GM19452 (cell line): ENCODE measurements at regions not wholly inside any gene's neighbourhood (a gene's known extent, or its start where the extent isn't known, plus 50 kb on each side); places are given as distances from the start of the nearest gene placed in this dataset.
A peak's percentile ranks its signal among the peaks of the same experiment; 100 is the strongest.
"Not testable (repeated sequence)": the region's sequence is repeated elsewhere in the genome, so short reads cannot be mapped to it uniquely, and the experiment has no call there.

Source experiments
- ATAC-seq: cut with Tn5 transposase; IDR thresholded peaks from one replicate; pipeline ENCODE4 v1.9.1; 2021; ENCODE audit not compliant: unreplicated experiment

DNA sequence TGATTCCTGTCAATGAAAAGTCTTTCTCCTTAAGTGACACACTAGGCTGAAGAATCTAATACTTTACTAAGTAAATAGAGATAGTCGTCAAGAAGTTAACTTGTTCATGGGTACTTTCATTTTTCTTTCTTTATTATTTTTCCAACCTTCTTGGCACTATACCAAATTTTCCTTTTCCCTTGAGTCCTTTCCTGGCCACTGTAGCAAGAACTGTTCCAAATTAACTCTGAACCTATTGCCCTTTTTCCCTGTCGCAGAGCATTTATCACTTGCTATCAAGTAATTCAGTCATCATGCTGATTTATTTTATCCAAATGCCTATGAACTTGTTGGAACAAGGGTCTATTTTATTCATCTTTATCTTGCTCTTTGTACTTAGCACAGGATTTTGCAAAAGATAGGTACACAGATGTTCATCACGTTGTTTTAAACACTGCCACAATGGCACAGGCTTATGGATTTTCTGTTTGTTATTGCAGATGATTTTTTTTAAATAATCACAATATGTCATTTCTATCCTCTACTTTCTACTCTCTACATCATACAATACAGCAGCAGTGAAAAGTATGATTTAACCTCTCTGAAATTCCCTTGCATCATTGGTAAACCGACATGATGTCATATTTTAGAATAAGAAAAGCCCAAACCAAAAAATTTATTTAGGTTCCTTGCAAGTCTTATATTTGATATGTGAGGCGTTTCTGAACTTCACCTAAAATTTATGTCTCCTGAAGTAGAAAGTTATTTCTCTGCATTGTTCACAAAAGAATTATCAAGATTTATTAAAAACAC is 2352.3 kb downstream of the PCDH7 start:
- ATAC-seq = no peak

DNA sequence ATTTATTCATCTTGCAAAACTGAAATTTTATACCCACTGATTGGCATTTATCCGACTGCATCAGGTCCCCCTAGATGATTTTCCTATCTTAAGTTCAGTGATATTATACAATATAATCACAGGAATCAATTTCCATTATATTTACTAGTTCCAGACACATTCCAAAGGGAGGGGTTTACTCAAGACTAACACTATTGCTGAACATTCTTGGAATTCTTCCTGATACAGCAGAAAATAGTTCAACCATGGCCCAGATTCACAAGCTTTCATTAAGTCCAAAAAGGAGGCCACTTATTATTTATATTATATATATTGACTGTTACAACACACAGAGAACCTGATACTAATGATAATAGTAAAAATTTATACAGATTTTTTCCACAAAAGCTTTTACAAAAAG is 2353.6 kb downstream of the PCDH7 start:
- no peak for ATAC-seq

DNA sequence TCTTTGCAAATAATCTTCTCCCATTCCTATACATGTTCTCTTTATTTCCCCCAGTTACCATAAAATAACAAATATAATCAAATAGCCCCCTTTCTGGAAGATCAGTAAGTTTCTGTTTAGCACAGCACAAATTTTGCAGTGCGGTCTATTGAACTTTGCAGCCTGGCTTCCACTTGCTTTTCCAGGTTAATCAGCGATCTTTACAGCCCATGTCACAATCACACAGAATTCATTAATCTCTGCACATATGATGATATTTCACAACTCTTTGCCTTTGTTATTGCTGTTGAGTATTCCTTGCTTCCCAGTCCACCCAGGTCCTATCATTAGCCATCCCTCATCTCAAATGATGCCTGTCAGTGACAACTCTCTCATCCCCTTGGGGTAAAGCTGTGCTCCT is 2358.0 kb downstream of the PCDH7 start:
- no peak for ATAC-seq

DNA sequence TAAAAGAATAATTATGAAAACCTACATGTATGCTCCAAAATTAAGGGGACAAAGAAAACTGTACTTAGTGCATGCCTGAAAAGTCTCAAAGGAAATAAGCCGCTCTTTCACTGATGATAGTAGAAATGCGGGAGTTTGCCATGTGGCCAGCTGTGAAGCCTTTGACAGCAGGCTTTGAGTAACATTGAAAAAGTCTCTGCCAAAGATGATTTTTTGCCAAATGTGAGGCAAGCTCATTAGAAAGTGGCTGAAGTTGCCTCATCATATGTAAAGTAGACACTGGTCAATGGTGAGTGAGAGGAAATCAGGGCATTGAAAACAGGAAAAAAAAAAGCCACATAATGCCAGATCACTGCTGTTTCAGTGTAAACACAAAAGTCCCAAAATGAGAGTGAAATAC is 2360.1 kb downstream of the PCDH7 start:
- no peak for ATAC-seq

DNA sequence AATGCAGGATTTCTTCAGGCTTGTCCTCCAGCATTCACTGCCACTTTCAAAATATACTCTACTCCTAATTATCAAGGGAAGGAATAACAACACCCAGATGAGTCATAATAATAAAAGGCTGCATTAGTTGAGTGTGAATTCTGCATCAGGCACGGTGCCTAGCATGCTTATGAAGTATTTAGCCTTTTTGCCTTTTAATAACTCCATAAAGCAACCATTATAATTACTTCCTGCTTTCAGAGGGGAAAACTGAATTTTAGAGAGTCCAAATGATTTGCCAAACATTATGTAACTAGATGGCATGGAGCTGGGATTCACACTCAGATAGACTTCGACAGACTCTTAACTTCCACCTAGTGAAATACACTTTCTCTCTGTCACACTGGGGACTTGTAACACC is 2365.5 kb downstream of the PCDH7 start:
- ATAC-seq = no peak

DNA sequence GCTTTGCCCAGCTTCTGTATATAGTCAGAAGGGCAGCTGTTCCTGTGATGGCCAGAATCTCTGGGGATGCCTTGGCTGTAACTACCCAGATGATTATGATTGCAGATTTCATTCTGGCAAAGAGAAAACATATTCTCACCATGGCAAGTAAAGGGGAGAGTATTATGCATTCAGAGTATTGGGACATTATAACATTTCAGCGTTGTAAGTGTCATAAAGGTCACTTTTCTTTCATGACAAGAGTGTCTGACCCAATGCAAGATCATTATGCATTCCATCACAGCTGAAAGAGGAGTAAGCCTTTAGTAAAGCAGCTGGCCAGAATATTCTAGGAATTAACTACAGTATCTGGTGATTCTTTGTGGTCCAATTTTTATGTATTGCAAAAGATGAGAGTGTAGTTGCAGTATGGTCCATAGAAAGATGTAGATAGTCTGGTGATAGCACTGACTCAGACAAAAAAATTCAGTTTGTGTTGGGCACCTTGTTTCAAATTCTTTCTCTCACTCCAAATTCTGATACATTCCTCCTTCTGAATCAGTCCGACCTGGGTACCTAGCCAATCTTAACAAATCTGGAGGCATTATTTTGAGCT is 2366.3 kb downstream of the PCDH7 start:
- no peak for ATAC-seq

DNA sequence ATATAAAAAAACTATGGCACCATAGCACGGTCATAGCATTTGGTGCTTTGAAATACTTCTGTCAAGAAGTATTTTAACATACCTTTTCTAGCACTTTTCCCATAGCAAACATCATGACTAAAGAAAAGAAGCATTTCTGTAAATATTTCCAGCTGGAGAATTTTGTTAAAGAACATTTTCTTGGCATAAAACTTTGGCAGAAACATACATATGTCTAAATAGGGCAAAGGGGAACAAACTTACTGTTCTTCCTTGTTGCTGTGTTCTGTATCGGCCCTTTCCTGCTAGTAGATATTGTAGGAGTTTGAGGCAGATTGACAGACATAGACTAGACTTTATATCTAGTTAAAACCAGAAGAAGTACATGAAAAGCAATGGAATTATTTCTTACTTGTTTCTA is 2368.5 kb downstream of the PCDH7 start:
- ATAC-seq = no peak

DNA sequence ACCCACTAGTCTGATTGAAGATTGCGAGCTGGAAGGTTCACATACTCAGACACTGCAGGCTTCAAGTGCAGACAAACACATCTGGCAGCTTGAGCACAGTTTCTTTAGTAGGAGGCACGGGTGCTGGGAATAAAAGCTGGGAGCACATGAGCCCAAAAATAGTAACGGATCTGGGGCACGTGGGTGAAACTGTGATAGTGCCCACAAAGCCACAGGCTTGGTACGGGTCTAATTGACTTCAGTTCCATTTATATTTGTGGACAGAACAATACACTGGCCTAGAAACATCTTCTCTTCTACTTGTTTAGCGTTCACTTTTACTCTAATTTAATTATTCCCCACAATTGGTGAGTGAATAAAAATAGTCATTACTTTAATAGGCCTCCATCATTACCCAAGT is 2370.7 kb downstream of the PCDH7 start:
- ATAC-seq = no peak

DNA sequence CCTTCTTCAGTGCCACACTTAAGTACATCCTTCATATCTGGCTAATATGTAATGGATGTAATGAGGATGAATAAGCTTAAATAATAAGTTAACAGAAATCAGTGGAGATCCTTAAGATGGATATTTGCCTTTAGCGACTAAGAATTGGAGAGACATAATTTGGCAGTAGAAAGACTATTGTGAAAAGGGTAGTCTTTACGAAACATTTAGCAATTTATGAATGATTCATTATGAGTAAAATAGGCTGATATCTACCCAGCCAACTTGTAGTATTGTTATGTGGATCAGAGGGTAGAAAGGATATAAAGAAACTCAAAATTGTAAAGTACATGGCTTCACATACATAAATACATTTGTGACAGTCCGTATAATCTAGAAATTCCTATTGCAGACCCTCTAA is 2371.8 kb downstream of the PCDH7 start:
- no peak for ATAC-seq

DNA sequence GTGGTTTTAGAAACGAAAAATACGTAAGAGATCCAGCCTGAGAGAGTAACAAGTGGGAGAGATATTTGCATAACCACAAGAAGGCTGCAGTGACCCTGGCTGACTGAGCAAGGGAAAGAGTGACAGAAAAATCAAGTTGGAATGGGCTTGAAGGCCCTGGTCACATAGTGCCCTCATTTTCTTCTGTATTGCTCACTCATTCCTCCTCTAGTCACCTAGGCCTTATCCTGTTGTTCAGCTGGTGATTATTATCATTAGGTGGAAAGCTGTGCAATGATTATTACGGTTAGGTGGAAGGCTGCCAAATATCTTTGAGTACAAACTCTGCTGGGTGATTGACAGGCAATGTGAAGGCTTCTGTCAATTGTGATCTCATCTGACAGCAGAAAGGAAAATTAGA is 2384.1 kb downstream of the PCDH7 start:
- peak; percentile 90 for ATAC-seq

DNA sequence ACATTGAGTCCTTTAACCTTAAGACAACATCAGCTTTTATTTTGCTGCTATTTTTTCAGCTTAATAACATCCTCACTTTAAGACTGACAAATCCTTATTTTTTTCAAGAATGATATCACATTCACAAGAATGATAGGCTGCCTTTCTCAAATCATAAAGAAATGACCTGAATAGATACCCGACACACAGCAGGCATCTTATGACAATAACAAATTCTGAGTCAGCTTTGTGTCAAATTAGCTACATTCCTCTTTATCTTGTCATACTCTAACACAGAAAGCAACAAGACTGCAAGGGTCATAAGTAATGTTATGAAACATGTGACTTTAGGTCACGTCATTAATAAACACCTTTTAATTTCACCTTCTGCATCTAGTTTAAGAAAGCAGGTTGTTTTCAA is 2387.6 kb downstream of the PCDH7 start:
- no peak for ATAC-seq

DNA sequence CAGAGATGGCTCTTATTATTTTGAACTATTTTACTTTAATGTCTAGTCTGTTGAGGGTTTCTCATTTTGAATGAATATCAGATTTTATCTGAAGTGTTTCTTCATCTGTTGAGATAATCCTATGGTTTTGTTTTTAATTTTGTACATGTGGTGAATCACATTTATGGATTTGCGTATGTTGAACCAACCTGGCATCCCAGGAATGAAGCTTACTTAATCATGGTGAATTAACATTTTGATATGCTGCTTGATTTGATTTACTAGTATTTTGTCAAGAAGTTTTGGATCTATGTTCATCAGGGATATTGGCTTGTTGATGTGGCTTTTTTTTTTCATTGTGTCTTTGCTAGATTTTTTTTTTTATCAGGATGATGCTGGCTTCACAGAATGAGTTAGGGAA is 2390.9 kb downstream of the PCDH7 start:
- no peak for ATAC-seq

DNA sequence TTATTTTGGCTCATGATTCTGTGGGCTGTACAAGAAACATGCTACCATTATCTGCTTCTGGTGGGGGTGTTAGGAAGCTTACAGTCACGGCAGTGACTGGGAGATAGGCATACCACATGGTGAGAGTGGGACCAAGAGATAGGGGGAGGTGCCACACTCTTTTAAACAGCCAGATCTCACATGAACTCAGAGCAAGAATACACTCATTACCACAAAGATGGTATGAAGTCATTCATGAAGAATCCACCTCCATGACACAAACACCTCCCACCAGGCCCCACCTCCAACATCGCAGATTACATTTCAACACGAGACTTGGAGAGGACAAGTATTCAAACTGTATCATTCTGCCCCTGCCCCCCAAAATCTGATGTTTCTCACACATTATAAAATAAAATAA is 2396.7 kb downstream of the PCDH7 start:
- no peak for ATAC-seq

DNA sequence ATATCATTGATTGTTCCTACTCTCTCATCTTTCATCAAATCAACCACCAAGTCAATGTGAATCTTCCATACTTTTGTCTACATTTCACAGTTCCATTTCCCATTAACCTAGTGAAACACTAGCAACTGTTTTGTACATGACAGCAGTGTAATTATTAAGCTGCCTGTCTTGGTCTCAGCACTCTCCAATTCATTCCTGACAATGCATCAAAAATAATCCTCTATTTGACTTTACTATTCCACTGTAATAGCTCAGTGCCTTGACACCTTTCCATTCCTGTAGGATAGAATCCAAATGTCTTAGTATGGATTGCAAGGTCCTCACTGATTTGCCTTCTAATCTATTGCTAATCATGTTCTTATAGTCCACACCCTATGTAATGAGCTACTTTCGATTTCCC is 2405.8 kb downstream of the PCDH7 start:
- ATAC-seq = no peak

DNA sequence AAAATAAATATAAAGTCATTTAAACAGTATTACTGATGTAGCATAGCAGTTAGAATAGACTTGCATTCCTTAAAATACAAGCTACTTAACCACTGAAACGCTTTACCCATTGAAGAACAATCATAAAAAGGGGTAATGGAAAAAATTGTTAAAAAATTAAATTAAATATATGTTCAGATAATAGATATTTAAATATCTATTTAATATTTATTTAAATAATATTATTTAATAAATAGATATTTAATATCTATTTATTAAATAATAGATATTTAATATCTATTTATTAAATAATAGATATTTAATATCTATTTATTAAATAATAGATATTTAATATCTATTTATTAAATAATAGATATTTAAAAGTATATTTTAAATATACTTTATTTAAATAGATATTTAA is 2410.5 kb downstream of the PCDH7 start:
- not testable (repeated sequence) for ATAC-seq

DNA sequence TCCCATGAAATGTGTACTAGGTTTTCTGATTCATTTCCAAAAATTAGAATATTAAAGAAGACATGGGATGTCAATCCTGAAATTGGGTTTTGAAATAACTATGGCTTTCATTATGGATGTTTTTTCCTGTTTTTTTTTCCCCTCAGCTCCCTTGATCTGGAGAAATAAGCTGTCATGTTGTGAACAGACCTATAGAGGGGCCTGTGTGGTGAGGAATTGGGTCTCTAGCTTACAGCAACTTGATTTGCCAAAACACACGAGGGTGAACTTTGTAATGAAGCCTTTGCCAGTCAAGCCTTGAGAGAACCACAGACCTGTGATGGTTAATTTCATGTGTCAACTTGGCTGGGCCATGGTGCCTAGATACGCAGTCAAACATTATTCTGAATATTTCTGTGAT is 2413.6 kb downstream of the PCDH7 start:
- no peak for ATAC-seq

DNA sequence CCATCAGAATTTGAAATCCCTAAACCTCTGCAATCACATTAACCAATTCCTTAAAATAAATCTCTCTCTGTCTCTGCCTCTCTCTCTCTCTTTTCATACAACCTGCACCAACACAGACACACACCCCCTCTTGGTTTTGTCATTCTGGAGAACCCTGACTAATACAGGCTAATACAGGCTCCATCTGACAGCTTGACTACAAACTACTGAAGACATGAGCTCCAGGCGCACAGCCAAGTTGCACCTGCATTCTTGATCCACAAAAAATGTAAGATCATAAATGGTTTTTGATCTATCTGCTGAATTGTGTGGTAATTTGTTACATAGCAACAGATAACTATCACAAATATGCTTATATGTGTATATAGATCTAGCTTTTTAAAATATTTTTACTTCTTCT is 2414.2 kb downstream of the PCDH7 start:
- no peak for ATAC-seq

DNA sequence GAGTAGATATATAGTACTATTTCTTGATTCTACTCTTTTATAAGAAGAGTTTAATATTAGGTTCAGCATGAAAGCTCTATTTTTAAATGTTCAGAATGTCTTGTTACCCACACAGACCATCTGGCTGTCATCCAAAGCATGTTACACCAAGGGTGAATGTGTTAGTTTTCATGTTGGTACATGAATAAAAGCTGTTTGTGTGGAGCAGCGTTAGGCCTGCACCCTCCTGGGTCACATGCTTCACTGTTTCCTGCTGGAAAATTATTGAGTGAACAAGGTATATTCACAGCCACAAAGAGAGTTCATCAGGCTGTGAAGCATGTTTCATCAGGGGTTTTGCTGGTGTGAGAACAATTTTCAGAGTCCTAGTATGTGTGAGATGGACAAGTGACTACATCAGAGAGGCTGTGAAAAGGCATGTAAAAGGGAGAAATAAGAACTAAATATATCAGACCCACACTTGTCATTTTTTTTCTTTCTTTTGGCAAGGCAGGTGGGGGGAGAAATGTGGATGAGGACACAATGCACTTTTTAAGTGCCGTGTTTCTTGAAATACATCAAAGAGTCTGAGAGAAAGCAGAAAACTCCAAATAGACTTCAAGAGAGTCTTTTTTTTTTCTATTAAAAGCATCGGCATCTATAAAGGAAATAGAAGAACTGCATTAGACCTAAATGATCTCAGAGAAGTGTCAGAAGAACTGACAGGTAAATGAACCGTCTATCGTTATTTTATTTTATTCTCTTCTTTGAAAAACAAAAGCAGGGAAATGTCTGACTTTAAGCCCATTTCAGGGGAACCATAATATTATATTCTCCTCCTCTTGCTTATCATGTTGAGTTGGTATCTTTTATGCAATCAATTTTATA is 2429.7 kb downstream of the PCDH7 start:
- no peak for ATAC-seq

DNA sequence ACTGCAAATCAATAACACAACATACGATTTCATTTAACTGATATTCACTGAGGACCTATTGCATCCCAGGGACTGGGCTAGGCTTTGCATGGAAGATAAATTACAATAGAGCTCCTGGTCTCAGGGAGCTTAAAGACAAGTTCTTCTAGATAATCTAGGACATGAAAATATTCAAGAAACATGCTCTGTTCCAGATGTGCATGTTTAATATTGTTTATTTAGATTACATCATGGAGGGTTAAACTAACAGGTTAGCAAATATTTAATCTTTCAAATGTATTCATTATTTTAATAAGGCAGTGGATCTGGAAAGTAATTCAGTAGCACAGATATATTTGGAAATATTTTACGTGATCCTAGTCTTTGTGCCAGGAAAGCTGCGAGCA is 2430.3 kb downstream of the PCDH7 start:
- no peak for ATAC-seq

DNA sequence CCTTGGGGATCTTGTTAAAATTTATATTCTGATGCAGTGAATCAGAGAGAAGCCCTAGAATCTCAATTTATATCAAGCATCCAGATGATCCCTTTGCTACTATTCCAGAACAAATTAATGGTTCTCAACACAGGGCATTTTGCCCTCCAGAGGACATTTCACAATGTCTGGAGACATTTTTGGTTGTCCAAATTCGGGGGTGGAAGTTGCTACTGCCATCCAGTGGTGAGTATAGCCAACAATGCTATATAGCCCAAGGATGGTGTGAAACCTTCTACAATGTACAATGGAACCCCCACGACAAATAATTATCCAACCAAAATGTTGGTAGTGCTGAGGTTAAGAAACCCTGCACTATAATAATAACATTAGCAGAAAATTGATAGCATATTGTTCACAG is 2440.0 kb downstream of the PCDH7 start:
- ATAC-seq = no peak

DNA sequence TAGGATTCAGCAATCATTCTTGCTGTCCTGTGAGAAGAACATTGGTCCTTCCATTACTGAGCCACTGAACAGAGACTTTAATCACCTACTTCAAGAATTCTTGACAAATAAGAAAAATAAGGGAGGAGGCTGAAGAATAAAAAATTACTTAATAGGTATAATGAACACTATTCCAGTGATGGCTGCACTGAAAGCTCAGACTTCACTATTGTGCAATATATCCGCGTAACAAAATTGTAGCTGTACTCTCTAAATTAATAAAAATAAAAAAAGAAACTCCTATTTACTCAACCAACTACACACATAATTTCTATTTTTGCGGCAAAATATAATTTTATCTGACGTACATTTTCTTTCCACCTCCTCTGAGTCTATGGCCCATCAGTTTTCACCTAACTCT is 2441.0 kb downstream of the PCDH7 start:
- no peak for ATAC-seq

DNA sequence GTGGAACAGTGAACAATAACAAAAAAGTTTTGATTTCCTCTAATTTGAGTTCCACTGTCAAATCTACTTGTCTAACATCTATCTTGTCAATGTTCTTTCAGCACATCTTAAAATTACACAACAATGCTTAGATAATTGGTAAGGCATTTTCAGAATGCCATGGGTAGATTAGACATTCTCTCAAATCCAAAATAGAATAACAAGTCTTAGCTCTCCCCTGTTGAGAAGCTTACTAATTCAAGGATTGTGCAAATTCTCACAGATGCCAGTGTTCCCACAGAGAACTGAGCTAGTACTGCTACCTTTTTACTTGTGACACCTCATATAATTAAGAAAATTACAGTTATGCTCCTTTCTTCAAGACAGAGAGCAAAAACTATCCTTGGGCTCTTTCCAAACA is 2442.0 kb downstream of the PCDH7 start:
- ATAC-seq = no peak
